ENCODE measurements at regions not wholly inside any gene's neighbourhood (a gene's known extent, or its start where the extent isn't known, plus 50 kb on each side); places are given as distances from the start of the nearest gene placed in this dataset.

- Histone ChIP-seq H3K36me3 (replicated peaks in 1 of 2; ENCODE audit: control insufficient read depth in 1 of 2, insufficient read depth in 2 of 2, low read length in 2 of 2) (no peaks in the 10 kb centered on the region), H3K79me2 (ENCODE audit: insufficient read depth, low read length) (no peaks in the 10 kb centered on the region), H3K4me2 (replicated peaks; ENCODE audit: extremely low read depth, low read length, poor library complexity, severe bottlenecking) (no peak overlapping the region), H3K9ac (ENCODE audit: insufficient read depth, low read length, poor library complexity, severe bottlenecking) (no peak overlapping the region), H3K27ac (ENCODE audit: low read depth in 1 of 2, low read length in 2 of 2) (no peak overlapping the region), H3K27me3 (ENCODE audit: control insufficient read depth in 2 of 2, insufficient read depth in 2 of 2, low read length in 2 of 2) (peaks cover 0 to 6% of the 10 kb centered on the region in 2 donors), H3K9me3 (replicated peaks in 1 of 2; ENCODE audit: control insufficient read depth in 1 of 2, insufficient read depth in 1 of 2, low read length in 2 of 2) (no peaks in the 10 kb centered on the region), H4K20me1 (ENCODE audit: insufficient read depth, low read length) (no peaks in the 10 kb centered on the region), H3K4me1 (ENCODE audit: control insufficient read depth in 1 of 2, insufficient read depth in 2 of 2, low read length in 2 of 2) (peaks cover 14 to 22% of the 10 kb centered on the region in 2 donors), H3K4me3 (replicated peaks in 1 of 3; ENCODE audit: low read depth in 2 of 3, low read length in 3 of 3) (no peak overlapping the region), H2AFZ (ENCODE audit: insufficient read depth, low read depth, low read length, poor library complexity, severe bottlenecking) (no peak overlapping the region)
- intact Hi-C loops (cut with micrococcal nuclease): no loop called here
- Mint-ChIP-seq H3K27ac (no peak overlapping the region), H3K27me3 (ENCODE audit: low read depth in 3 of 3) (peaks cover 0 to 10% (median 3%) of the 10 kb centered on the region in 3 donors), H3K9me3 (no peaks in the 10 kb centered on the region), H3K4me1 (peaks cover 14% of the 10 kb centered on the region), H3K36me3 (no peaks in the 10 kb centered on the region), H3K4me3 (no peak overlapping the region)
- TF ChIP-seq CTCF (IDR thresholded peaks at IDR 0.05): no peak
- WGBS (ENCODE audit: insufficient coverage): no CpG with 5 or more reads among the region's 3 CpGs
- no peak for DNase-seq
These were observed 528.9 kb upstream of the NRP1 start for GRCh38 chr10:33863352-33863751.

- peaks cover 14 to 25% of the 10 kb centered on the region in 2 donors for H3K4me1 ChIP-seq (ENCODE audit: control insufficient read depth in 1 of 2, insufficient read depth in 2 of 2, low read length in 2 of 2)
- H3K27ac ChIP-seq (ENCODE audit: low read depth in 1 of 2, low read length in 2 of 2): no peak overlapping the region
- no peak for TF ChIP-seq CTCF (IDR thresholded peaks at IDR 0.05)
- whole genome bisulfite sequencing (ENCODE audit: insufficient coverage): 86% methylated on average over 8 of the region's 12 CpGs
- H3K27me3 ChIP-seq (ENCODE audit: control insufficient read depth in 2 of 2, insufficient read depth in 2 of 2, low read length in 2 of 2): peaks cover 0 to 2% of the 10 kb centered on the region in 2 donors
- no peaks in the 10 kb centered on the region for H3K9me3 ChIP-seq (replicated peaks in 1 of 2; ENCODE audit: control insufficient read depth in 1 of 2, insufficient read depth in 1 of 2, low read length in 2 of 2)
- no peak overlapping the region for H3K27ac Mint-ChIP-seq
- no peak overlapping the region for H3K9ac ChIP-seq (ENCODE audit: insufficient read depth, low read length, poor library complexity, severe bottlenecking)
- H4K20me1 ChIP-seq (ENCODE audit: insufficient read depth, low read length): no peaks in the 10 kb centered on the region
- H3K36me3 Mint-ChIP-seq: no peaks in the 10 kb centered on the region
- no peak overlapping the region for H3K4me3 ChIP-seq (replicated peaks in 1 of 3; ENCODE audit: low read depth in 2 of 3, low read length in 3 of 3)
- H3K4me3 Mint-ChIP-seq: no peak overlapping the region
- intact Hi-C loops (cut with micrococcal nuclease): no loop called here
- H3K4me1 Mint-ChIP-seq: peaks cover 14% of the 10 kb centered on the region
- peaks cover 0 to 10% (median 2%) of the 10 kb centered on the region in 3 donors for H3K27me3 Mint-ChIP-seq (ENCODE audit: low read depth in 3 of 3)
- H3K4me2 ChIP-seq (replicated peaks; ENCODE audit: extremely low read depth, low read length, poor library complexity, severe bottlenecking): no peak overlapping the region
- H3K36me3 ChIP-seq (replicated peaks in 1 of 2; ENCODE audit: control insufficient read depth in 1 of 2, insufficient read depth in 2 of 2, low read length in 2 of 2): no peaks in the 10 kb centered on the region
- no peaks in the 10 kb centered on the region for H3K79me2 ChIP-seq (ENCODE audit: insufficient read depth, low read length)
- no peak for DNase-seq
- no peak overlapping the region for H2AFZ ChIP-seq (ENCODE audit: insufficient read depth, low read depth, low read length, poor library complexity, severe bottlenecking)
- H3K9me3 Mint-ChIP-seq: no peaks in the 10 kb centered on the region
These were observed 528.2 kb upstream of the NRP1 start for GRCh38 chr10:33862536-33863105.

Measured in CD14-positive monocyte (primary cell).